Calu3 (cell line): ENCODE measurements at regions not wholly inside any gene's neighbourhood (a gene's known extent, or its start where the extent isn't known, plus 50 kb on each side); places are given as distances from the start of the nearest gene placed in this dataset.

Source experiments
- BruUV-seq: library from RNA; stranded (reverse); fragments of 400-500 nt; replicated peaks from 2 replicates; lab custom pipeline; 2021; lab: Mats Ljungman, UMichigan
- CTCF ChIA-PET: fragments of 300-600 bp; sonication (Branson Sonifier 250); formaldehyde crosslinking; loops from one replicate; lab custom pipeline; 2022; ENCODE audit warnings: antibody characterized with exemption; lab: Charles Lee
- DNase-seq: peaks from one replicate; pipeline ENCODE4 v3.0.0; 2022
- H3K27ac Mint-ChIP-seq: one replicate; pipeline ENCODE4 v1.8.0; 2022; ENCODE audit warnings: mixed read lengths; ENCODE audit not compliant: unreplicated experiment
- H3K27me3 Mint-ChIP-seq: one replicate; pipeline ENCODE4 v1.8.0; 2022; ENCODE audit warnings: mixed read lengths; ENCODE audit not compliant: unreplicated experiment
- H3K36me3 Mint-ChIP-seq: one replicate; pipeline ENCODE4 v1.8.0; 2022; ENCODE audit warnings: mild to moderate bottlenecking, moderate library complexity, mixed read lengths; ENCODE audit not compliant: insufficient read depth, unreplicated experiment
- H3K4me1 Mint-ChIP-seq: one replicate; pipeline ENCODE4 v1.8.0; 2022; ENCODE audit warnings: mild to moderate bottlenecking, low read depth, mixed read lengths; ENCODE audit not compliant: unreplicated experiment
- H3K4me3 Mint-ChIP-seq: one replicate; pipeline ENCODE4 v1.8.0; 2022; ENCODE audit warnings: mild to moderate bottlenecking, low read depth, moderate library complexity, mixed read lengths; ENCODE audit not compliant: unreplicated experiment
- H3K9me3 Mint-ChIP-seq: one replicate; pipeline ENCODE4 v1.8.0; 2022; ENCODE audit warnings: low read depth, mixed read lengths; ENCODE audit not compliant: unreplicated experiment
- CTCF ChIP-seq: fragments of 200-600 bp; IDR thresholded peaks from one replicate; pipeline ENCODE4 v1.8.0; 2022; ENCODE audit warnings: antibody characterized with exemption; ENCODE audit not compliant: unreplicated experiment
- intact Hi-C: fragments of 100-400 bp; cut with micrococcal nuclease; formaldehyde crosslinking; loops from one replicate; pipeline ENCODE4 v1.10.0; 2022; ENCODE audit not compliant: unreplicated experiment

DNA sequence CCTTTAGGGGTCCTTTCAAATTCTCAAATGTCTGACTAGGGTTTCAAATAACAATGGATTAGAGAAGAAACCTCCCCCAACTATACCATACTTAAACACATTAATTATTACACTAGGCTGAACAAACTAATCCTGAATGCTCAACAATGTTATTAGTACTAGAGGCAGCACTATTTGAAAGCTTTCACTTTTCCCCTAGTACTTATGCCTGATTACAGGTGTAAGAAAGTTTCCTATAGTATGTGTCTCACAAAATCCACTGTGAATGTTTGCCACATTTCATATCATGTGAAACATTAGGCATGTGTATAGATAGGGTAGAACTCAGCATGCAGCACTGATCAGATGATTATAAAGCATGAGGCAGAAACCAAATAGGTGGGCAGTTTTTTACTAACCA, 336.2 kb downstream of the ZNF674 start:
- no peak overlapping the region for H3K4me3 Mint-ChIP-seq
- no peak for DNase-seq
- intact Hi-C loops: loop anchor here (2.0 to 5.0 kb wide), 2 partner anchors 53 to 116 kb away; no protein-coding TSS in a partner anchor
- no peaks in the 10 kb centered on the region for H3K9me3 Mint-ChIP-seq
- no peaks in the 10 kb centered on the region for H3K27me3 Mint-ChIP-seq
- no peak overlapping the region for H3K27ac Mint-ChIP-seq
- no peak for TF ChIP-seq CTCF
- CTCF ChIA-PET: no interaction called here
- peaks cover 5% of the 10 kb centered on the region for H3K36me3 Mint-ChIP-seq
- BruUV-seq: no TSS peak
- H3K4me1 Mint-ChIP-seq: peaks cover 46% of the 10 kb centered on the region

DNA sequence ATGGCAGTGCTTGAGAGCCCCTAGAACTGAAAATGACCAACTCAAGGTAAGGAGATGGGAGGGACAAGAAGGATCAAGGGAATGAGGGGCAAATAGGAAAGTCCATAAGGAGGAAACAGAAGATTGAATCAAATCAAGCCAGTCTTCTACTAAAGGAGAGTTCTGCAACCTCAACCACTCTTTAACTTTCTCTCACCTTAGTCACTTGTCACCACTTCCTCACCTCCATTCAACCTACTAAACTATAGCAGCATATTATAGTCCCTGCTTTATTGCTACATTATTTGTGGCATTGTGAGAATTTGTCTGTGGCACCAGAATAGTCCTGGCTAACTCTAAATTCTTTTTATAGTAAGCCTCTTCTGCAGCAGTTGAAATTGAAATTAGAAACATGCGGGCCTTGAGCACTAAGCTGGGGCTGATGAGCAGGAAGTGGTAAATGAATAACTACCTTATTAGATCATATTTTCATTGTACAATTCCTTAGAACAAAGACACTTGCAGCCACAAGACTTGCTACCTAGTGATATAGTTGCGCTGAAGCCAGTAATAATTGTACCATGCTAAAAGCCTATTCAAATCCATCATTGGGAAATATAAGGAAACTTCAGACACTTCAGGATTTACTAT, 336.9 kb downstream of the ZNF674 start:
- Mint-ChIP-seq H3K4me1 (peaks cover 51% of the 10 kb centered on the region), H3K4me3 (no peak overlapping the region), H3K27ac (peak overlapping the region; percentile 63), H3K27me3 (no peaks in the 10 kb centered on the region), H3K9me3 (no peaks in the 10 kb centered on the region), H3K36me3 (peaks cover 5% of the 10 kb centered on the region)
- intact Hi-C loops: loop anchor here (2.0 to 5.0 kb wide), 2 partner anchors 54 to 116 kb away; no protein-coding TSS in a partner anchor
- peak; percentile 8 for DNase-seq
- CTCF ChIA-PET: no interaction called here
- BruUV-seq: TSS peak; percentile 64
- no peak for TF ChIP-seq CTCF

DNA sequence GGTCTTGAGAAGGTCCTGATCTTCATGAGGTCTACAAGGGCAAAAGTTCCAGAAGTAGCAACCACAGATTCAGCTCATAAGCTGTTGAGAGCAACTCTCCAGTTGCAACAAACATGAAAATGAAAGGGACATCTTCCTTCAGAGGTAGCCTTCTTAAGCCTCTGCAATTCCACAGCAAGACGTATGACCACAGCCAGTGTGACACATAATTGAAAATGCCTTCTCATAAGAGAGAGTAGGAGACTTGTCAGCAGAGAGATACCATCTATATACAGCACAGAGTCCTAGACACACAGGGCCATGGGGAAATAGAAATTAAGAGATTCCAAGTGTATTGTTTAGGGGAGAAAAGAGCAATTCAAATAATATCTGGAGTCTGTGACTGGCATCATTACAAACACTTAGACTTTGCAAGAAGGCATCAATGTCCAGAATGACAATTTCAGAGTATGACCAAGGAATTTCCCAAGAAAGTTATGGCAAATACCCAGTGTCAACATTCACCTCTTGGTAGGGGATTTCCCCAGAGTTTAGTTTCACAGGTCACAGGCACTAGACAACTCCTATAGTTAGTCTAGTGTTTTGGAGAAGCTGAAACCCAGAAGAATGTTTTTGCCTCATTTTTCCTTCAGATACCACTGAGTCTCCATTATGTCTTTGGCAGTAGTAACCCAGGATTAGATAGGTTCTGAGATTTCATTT, 340.3 kb downstream of the ZNF674 start:
- intact Hi-C loops: loop anchor here (5.0 kb wide), 2 partner anchors 57 to 172 kb away; no protein-coding TSS in a partner anchor
- no peak for TF ChIP-seq CTCF
- peaks cover 12% of the 10 kb centered on the region for H3K36me3 Mint-ChIP-seq
- CTCF ChIA-PET: no interaction called here
- no peak overlapping the region for H3K4me3 Mint-ChIP-seq
- BruUV-seq: no TSS peak
- H3K27ac Mint-ChIP-seq: peak overlapping the region; percentile 67
- peak; percentile 15 for DNase-seq
- H3K9me3 Mint-ChIP-seq: no peaks in the 10 kb centered on the region
- H3K27me3 Mint-ChIP-seq: no peaks in the 10 kb centered on the region
- peaks cover 67% of the 10 kb centered on the region for H3K4me1 Mint-ChIP-seq

DNA sequence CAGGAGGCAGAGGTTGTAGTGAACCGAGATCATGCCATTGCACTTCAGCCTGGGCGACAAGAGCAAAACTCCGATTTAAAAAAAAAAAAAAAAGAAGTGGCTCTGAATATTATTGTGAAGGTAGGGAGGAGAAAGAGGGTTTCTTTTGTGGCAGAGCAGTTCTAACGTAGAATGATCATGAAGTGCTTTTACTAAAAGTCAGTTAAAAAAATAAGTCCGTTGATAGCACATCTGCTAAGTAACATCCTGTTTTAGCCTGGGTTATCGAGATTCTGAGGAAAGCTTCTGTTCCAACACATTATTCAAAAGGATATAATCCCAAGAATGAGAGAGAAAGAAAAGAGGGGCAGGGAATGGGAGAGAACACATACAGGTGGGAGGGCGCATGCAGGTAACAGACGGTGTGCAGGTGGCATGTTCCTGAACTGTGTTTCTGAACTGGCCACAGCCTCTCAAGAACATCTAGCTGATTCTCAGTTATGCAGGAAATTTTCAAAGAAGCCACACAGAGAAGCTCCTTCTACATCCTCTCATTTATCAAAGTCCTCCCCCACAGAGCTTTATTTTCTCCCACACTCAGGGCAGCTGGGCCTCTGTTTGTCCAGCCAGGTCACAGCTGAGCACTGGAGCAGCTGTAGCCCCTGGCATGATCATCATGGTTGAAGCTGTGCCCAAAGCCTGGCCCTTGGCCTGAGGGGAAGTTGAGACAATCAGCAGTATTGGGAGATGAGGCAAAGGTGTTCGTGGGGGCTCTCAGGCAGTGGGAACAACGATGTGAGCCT, 342.3 kb downstream of the ZNF674 start:
- no TSS peak for BruUV-seq
- H3K27ac Mint-ChIP-seq: no peak overlapping the region
- H3K36me3 Mint-ChIP-seq: peaks cover 12% of the 10 kb centered on the region
- peaks cover 69% of the 10 kb centered on the region for H3K4me1 Mint-ChIP-seq
- no peaks in the 10 kb centered on the region for H3K27me3 Mint-ChIP-seq
- CTCF ChIA-PET: no interaction called here
- intact Hi-C loops: loop anchor here (5.0 kb wide), 1 partner anchor 174 kb away; no protein-coding TSS in a partner anchor
- no peak overlapping the region for H3K4me3 Mint-ChIP-seq
- TF ChIP-seq CTCF: no peak
- no peak for DNase-seq
- H3K9me3 Mint-ChIP-seq: no peaks in the 10 kb centered on the region
